MCF 10A (cell line): ENCODE measurements at regions not wholly inside any gene's neighbourhood (a gene's known extent, or its start where the extent isn't known, plus 50 kb on each side); places are given as distances from the start of the nearest gene placed in this dataset.

ENCODE experiments used
- BruUV-seq: library from RNA; stranded (reverse); fragments of 400-500 nt; replicated peaks from 2 replicates; lab custom pipeline; 2021; lab: Mats Ljungman, UMichigan
- CTCF ChIA-PET: fragments of 300-600 bp; sonication (Branson Sonifier 250); formaldehyde crosslinking; extraction: SDS; loops from one replicate; lab custom pipeline; 2021; ENCODE audit warnings: antibody characterized with exemption, inconsistent platforms; lab: Yijun Ruan, JAX
- POLR2A ChIA-PET: fragments of 300-600, 350-650 bp; sonication (Branson Sonifier 250); formaldehyde crosslinking; extraction: SDS; loops from one replicate; lab custom pipeline; 2020; ENCODE audit warnings: antibody characterized with exemption, inconsistent platforms; lab: Yijun Ruan, JAX
- DNase-seq: peaks from one replicate; pipeline ENCODE4 v3.0.0-alpha.2; 2018; ENCODE audit not compliant: unreplicated experiment
- H3K27ac Mint-ChIP-seq: one replicate; pipeline ENCODE4 v1.8.0; 2022; ENCODE audit warnings: mild to moderate bottlenecking, low read depth, mixed read lengths; ENCODE audit not compliant: unreplicated experiment
- H3K27me3 Mint-ChIP-seq: one replicate; pipeline ENCODE4 v1.8.0; 2022; ENCODE audit warnings: mixed read lengths; ENCODE audit not compliant: insufficient read depth, unreplicated experiment
- H3K36me3 Mint-ChIP-seq: one replicate; pipeline ENCODE4 v1.8.0; 2022; ENCODE audit warnings: mild to moderate bottlenecking, moderate library complexity, mixed read lengths; ENCODE audit not compliant: insufficient read depth, unreplicated experiment
- H3K4me1 Mint-ChIP-seq: one replicate; pipeline ENCODE4 v1.8.0; 2022; ENCODE audit warnings: mixed read lengths; ENCODE audit not compliant: insufficient read depth, unreplicated experiment
- H3K4me3 Mint-ChIP-seq: one replicate; pipeline ENCODE4 v1.8.0; 2022; ENCODE audit warnings: mild to moderate bottlenecking, moderate library complexity, mixed read lengths; ENCODE audit not compliant: unreplicated experiment
- H3K9me3 Mint-ChIP-seq: one replicate; pipeline ENCODE4 v1.8.0; 2022; ENCODE audit warnings: mixed read lengths; ENCODE audit not compliant: unreplicated experiment
- CTCF ChIP-seq: fragments of 200-600 bp; IDR thresholded peaks from one replicate; pipeline ENCODE4 v1.8.0; 2022; ENCODE audit warnings: antibody characterized with exemption, mild to moderate bottlenecking; ENCODE audit not compliant: unreplicated experiment
- intact Hi-C: fragments of 100-400 bp; cut with micrococcal nuclease; formaldehyde crosslinking; loops from 2 replicates; pipeline ENCODE4 v1.14.1; 2022

DNA sequence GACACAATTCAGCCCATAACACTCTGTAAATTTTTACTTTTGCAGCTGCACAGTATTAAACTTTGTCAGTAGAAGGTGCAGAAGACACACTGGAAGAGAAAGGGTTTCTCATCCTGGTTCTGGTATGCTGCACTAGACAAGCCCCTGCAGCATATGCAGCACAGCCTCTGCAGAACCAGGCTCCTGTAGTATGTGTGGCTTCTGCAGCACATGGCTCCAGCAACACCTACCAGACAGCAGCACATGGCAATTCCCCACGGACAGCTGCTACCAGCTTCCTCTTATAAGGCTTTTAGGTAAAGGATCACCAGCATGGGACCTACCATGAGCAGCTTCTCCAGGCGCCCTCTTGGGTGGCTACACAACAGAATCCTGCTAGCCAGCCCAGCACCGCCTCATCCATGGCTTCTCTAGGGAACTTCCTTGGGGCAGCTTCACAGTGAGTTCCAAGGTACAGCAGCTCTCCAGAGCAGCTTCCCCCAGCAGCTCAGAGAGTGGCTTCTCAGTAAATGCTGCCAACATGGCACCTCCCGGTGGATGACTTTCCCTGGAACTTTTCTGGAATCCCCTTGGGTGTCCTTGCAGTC is 534.4 kb upstream of the CXADR start:
- CTCF ChIA-PET, result interaction anchor here (0.9 to 1.1 kb wide), 2 partner anchors 30 to 65 kb away, joined by 5 to 6 read pairs; no protein-coding TSS in a partner anchor

DNA sequence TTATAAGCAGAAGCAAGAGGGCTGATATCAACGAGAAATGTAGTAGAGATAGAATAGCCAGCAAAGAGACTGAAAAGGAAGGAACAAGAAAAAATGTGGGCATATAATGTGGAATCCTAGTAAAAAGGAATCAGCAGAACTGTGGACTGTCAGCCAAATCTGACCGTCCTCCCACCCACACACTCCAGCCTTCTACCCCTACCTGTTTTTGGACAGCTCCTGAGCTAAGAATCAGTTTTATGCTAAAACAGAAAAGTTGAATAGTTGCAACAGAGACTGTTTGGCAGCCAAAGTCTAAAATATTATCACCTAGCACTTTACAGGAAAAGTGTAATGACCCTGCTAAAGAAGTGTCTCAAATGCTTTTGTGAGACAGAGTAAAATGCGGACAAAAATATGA is 533.3 kb upstream of the CXADR start:
- intact Hi-C loops, result no loop called here
- H3K9me3 Mint-ChIP-seq, result no peaks in the 10 kb centered on the region
- no TSS peak for BruUV-seq
- H3K4me3 Mint-ChIP-seq, result no peak overlapping the region
- no peaks in the 10 kb centered on the region for H3K27me3 Mint-ChIP-seq
- no peaks in the 10 kb centered on the region for H3K36me3 Mint-ChIP-seq
- peaks cover 6% of the 10 kb centered on the region for H3K4me1 Mint-ChIP-seq
- DNase-seq, result no peak
- CTCF ChIA-PET, result interaction anchor here (0.7 kb wide), 1 partner anchor 212 kb away, joined by 3 read pairs; no protein-coding TSS in a partner anchor
- POLR2A ChIA-PET, result no interaction called here
- no peak for TF ChIP-seq CTCF
- H3K27ac Mint-ChIP-seq, result no peak overlapping the region

More for the DNA sequence above, 534.4 kb upstream of the CXADR start:
- Mint-ChIP-seq H3K27me3 (no peaks in the 10 kb centered on the region), H3K4me3 (no peak overlapping the region), H3K27ac (no peak overlapping the region), H3K9me3 (no peaks in the 10 kb centered on the region), H3K36me3 (no peaks in the 10 kb centered on the region), H3K4me1 (peaks cover 6% of the 10 kb centered on the region)
- no peak for TF ChIP-seq CTCF
- DNase-seq, result no peak
- POLR2A ChIA-PET, result no interaction called here
- no TSS peak for BruUV-seq
- intact Hi-C loops, result no loop called here

DNA sequence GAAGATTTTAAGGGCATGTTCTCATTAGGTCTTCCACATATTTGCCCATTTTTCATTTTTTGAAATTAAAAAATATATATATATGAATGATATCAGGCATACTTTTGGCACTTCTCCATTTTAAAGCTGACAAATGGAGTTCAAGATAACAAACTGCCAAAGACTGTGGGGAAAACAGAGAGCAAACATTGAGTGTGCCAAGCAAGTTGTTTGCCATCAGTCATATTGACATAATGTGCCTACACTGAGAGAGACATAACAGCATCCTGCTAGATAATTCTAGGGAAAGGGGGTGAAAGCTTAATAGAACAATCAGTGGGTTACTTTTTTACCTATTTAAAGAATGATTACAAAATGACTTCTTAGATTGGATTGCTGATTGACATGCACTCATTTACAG is 529.4 kb upstream of the CXADR start:
- H3K4me3 Mint-ChIP-seq, result no peak overlapping the region

GRCh38 chr21:16992448-16992847 is 520.4 kb upstream of the CXADR start:
- no peaks in the 10 kb centered on the region for H3K36me3 Mint-ChIP-seq
- intact Hi-C loops, result no loop called here
- H3K4me1 Mint-ChIP-seq, result no peaks in the 10 kb centered on the region
- DNase-seq, result no peak
- TF ChIP-seq CTCF, result no peak
- ChIA-PET CTCF (no interaction called here), POLR2A (no interaction called here)
- no peaks in the 10 kb centered on the region for H3K27me3 Mint-ChIP-seq
- H3K9me3 Mint-ChIP-seq, result peaks cover 8% of the 10 kb centered on the region
- H3K27ac Mint-ChIP-seq, result no peak overlapping the region
- BruUV-seq, result no TSS peak
- no peak overlapping the region for H3K4me3 Mint-ChIP-seq

More for the DNA sequence above, 529.4 kb upstream of the CXADR start:
- no peak overlapping the region for H3K27ac Mint-ChIP-seq
- intact Hi-C loops, result no loop called here
- no peaks in the 10 kb centered on the region for H3K27me3 Mint-ChIP-seq
- no TSS peak for BruUV-seq
- H3K4me1 Mint-ChIP-seq, result no peaks in the 10 kb centered on the region
- POLR2A ChIA-PET, result no interaction called here
- H3K9me3 Mint-ChIP-seq, result no peaks in the 10 kb centered on the region
- H3K36me3 Mint-ChIP-seq, result no peaks in the 10 kb centered on the region
- CTCF ChIA-PET, result interaction anchor here (0.6 kb wide), 1 partner anchor 287 kb away, joined by 3 read pairs; no protein-coding TSS in a partner anchor
- DNase-seq, result no peak
- TF ChIP-seq CTCF, result no peak
